ENCODE measurements at regions not wholly inside any gene's neighbourhood (a gene's known extent, or its start where the extent isn't known, plus 50 kb on each side); places are given as distances from the start of the nearest gene placed in this dataset.
"Not testable (repeated sequence)": the region's sequence is repeated elsewhere in the genome, so short reads cannot be mapped to it uniquely, and the experiment has no call there.

- no peak for TF ChIP-seq CTCF (IDR thresholded peaks at IDR 0.05; ENCODE audit: low read depth, low read length)
- H3K4me1 ChIP-seq = no peaks in the 10 kb centered on the region
- no peak for DNase-seq
- no peaks in the 10 kb centered on the region for H3K27me3 ChIP-seq
- H3K4me3 ChIP-seq (ENCODE audit: low read depth, low read length) = no peak overlapping the region
- H3K36me3 ChIP-seq = no peaks in the 10 kb centered on the region
- no peaks in the 10 kb centered on the region for H3K9me3 ChIP-seq
Observed at GRCh38 chr1:96525657-96526557, 195.7 kb upstream of the PTBP2 start.

GRCh38 chr1:96528672-96529071, 192.9 kb upstream of the PTBP2 start:
- not testable (repeated sequence) for DNase-seq; H3K9me3 ChIP-seq; H3K27me3 ChIP-seq; H3K4me1 ChIP-seq; H3K36me3 ChIP-seq; H3K4me3 ChIP-seq (ENCODE audit: low read depth, low read length)

- Histone ChIP-seq H3K4me3 (ENCODE audit: low read depth, low read length) (no peak overlapping the region), H3K9me3 (no peaks in the 10 kb centered on the region), H3K36me3 (no peaks in the 10 kb centered on the region), H3K27me3 (no peaks in the 10 kb centered on the region), H3K4me1 (peaks cover 3% of the 10 kb centered on the region; the same call in 1 of the 2 replicates)
- DNase-seq = no peak
- TF ChIP-seq CTCF (IDR thresholded peaks at IDR 0.05; ENCODE audit: low read depth, low read length) = no peak
Observed at GRCh38 chr1:96533820-96534219, 187.8 kb upstream of the PTBP2 start.

- no peaks in the 10 kb centered on the region for H3K36me3 ChIP-seq
- H3K27me3 ChIP-seq = no peaks in the 10 kb centered on the region
- H3K4me3 ChIP-seq (ENCODE audit: low read depth, low read length) = no peak overlapping the region
- H3K4me1 ChIP-seq = peaks cover 3% of the 10 kb centered on the region; the same call in 1 of the 2 replicates
- no peak for DNase-seq
- TF ChIP-seq CTCF (IDR thresholded peaks at IDR 0.05; ENCODE audit: low read depth, low read length) = no peak
- no peaks in the 10 kb centered on the region for H3K9me3 ChIP-seq
Observed at GRCh38 chr1:96536581-96536980, 185.0 kb upstream of the PTBP2 start.

GRCh38 chr1:96538111-96538641, 183.4 kb upstream of the PTBP2 start:
- no peak overlapping the region for H3K4me3 ChIP-seq (ENCODE audit: low read depth, low read length)

GRCh38 chr1:96538883-96539282, 182.7 kb upstream of the PTBP2 start:
- H3K27me3 ChIP-seq = no peaks in the 10 kb centered on the region
- H3K36me3 ChIP-seq = no peaks in the 10 kb centered on the region
- H3K4me3 ChIP-seq (ENCODE audit: low read depth, low read length) = no peak overlapping the region
- H3K9me3 ChIP-seq = no peaks in the 10 kb centered on the region
- DNase-seq = peak; percentile 16
- peaks cover 3% of the 10 kb centered on the region; the same call in 1 of the 2 replicates for H3K4me1 ChIP-seq
- no peak for TF ChIP-seq CTCF (IDR thresholded peaks at IDR 0.05; ENCODE audit: low read depth, low read length)

More at GRCh38 chr1:96538111-96538641, 183.4 kb upstream of the PTBP2 start:
- DNase-seq = no peak
- H3K27me3 ChIP-seq = no peaks in the 10 kb centered on the region
- H3K36me3 ChIP-seq = no peaks in the 10 kb centered on the region
- peaks cover 3% of the 10 kb centered on the region; the same call in 1 of the 2 replicates for H3K4me1 ChIP-seq
- peak; percentile 17; the same call in 1 of the 2 replicates for TF ChIP-seq CTCF (IDR thresholded peaks at IDR 0.05; ENCODE audit: low read depth, low read length)
- H3K9me3 ChIP-seq = no peaks in the 10 kb centered on the region
